A549 (cell line): ENCODE measurements at regions not wholly inside any gene's neighbourhood (a gene's known extent, or its start where the extent isn't known, plus 50 kb on each side); places are given as distances from the start of the nearest gene placed in this dataset.
"Not testable (repeated sequence)": the region's sequence is repeated elsewhere in the genome, so short reads cannot be mapped to it uniquely, and the experiment has no call there.

Source experiments
- TF ChIP-seq, protein P1 (sequence below): IDR thresholded peaks from 2 replicates; pipeline ENCODE4 v1.6.1; 2012
- TF ChIP-seq, protein P2 (sequence below): fragments of >200 bp; sonication (Bioruptor Twin); formaldehyde crosslinking; IDR thresholded peaks from 3 replicates; pipeline ENCODE4 v1.5.1; 2016
- TF ChIP-seq, protein P3 (sequence below): fragments of 200-600 bp; sonication (generic); IDR thresholded peaks from 2 replicates; pipeline ENCODE4 v1.6.1; 2016; ENCODE audit warnings: antibody characterized with exemption, mild to moderate bottlenecking, moderate library complexity

DNA sequence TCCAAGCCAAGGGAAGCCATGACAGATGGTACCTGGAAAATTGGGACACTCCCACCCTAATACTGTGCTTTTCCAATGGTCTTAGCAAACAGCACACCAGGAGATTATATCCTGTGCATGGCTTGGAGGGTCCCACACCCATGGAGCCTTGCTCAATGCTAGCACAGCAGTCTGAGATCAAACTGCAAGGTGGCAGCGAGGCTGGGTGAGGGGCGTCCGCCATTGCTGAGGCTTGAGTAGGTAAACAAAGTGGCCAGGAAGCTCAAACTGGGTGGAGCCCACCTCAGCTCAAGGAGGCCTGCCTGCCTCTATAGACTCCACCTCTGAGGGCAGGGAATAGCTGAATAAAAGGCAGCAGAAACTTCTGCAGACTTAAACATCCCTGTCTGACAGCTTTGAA, 124.9 kb upstream of the TMEM260 start:
- TF ChIP-seq, protein P1, sequence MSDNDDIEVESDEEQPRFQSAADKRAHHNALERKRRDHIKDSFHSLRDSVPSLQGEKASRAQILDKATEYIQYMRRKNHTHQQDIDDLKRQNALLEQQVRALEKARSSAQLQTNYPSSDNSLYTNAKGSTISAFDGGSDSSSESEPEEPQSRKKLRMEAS, result not testable (repeated sequence)
- TF ChIP-seq, protein P2, sequence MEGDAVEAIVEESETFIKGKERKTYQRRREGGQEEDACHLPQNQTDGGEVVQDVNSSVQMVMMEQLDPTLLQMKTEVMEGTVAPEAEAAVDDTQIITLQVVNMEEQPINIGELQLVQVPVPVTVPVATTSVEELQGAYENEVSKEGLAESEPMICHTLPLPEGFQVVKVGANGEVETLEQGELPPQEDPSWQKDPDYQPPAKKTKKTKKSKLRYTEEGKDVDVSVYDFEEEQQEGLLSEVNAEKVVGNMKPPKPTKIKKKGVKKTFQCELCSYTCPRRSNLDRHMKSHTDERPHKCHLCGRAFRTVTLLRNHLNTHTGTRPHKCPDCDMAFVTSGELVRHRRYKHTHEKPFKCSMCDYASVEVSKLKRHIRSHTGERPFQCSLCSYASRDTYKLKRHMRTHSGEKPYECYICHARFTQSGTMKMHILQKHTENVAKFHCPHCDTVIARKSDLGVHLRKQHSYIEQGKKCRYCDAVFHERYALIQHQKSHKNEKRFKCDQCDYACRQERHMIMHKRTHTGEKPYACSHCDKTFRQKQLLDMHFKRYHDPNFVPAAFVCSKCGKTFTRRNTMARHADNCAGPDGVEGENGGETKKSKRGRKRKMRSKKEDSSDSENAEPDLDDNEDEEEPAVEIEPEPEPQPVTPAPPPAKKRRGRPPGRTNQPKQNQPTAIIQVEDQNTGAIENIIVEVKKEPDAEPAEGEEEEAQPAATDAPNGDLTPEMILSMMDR, result not testable (repeated sequence)
- TF ChIP-seq, protein P3, sequence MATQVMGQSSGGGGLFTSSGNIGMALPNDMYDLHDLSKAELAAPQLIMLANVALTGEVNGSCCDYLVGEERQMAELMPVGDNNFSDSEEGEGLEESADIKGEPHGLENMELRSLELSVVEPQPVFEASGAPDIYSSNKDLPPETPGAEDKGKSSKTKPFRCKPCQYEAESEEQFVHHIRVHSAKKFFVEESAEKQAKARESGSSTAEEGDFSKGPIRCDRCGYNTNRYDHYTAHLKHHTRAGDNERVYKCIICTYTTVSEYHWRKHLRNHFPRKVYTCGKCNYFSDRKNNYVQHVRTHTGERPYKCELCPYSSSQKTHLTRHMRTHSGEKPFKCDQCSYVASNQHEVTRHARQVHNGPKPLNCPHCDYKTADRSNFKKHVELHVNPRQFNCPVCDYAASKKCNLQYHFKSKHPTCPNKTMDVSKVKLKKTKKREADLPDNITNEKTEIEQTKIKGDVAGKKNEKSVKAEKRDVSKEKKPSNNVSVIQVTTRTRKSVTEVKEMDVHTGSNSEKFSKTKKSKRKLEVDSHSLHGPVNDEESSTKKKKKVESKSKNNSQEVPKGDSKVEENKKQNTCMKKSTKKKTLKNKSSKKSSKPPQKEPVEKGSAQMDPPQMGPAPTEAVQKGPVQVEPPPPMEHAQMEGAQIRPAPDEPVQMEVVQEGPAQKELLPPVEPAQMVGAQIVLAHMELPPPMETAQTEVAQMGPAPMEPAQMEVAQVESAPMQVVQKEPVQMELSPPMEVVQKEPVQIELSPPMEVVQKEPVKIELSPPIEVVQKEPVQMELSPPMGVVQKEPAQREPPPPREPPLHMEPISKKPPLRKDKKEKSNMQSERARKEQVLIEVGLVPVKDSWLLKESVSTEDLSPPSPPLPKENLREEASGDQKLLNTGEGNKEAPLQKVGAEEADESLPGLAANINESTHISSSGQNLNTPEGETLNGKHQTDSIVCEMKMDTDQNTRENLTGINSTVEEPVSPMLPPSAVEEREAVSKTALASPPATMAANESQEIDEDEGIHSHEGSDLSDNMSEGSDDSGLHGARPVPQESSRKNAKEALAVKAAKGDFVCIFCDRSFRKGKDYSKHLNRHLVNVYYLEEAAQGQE, result not testable (repeated sequence)
